ENCODE measurements at regions not wholly inside any gene's neighbourhood (a gene's known extent, or its start where the extent isn't known, plus 50 kb on each side); places are given as distances from the start of the nearest gene placed in this dataset.

- Histone ChIP-seq H3K4me1 (no peaks in the 10 kb centered on the region), H3K36me3 (no peaks in the 10 kb centered on the region), H3K4me3 (no peak overlapping the region), H3K27me3 (no peaks in the 10 kb centered on the region), H3K27ac (no peak overlapping the region), H3K9me3 (no peaks in the 10 kb centered on the region)
- intact Hi-C loops (cut with DNase I): no loop called here
- DNase-seq (ENCODE audit: extremely low spot score in 2 of 2): no peak
- TF ChIP-seq POLR2A (IDR thresholded peaks at IDR 0.05) (no peak), POLR2AphosphoS5 (IDR thresholded peaks at IDR 0.05; ENCODE audit: insufficient read depth in 1 of 2, low read depth in 1 of 2) (no peak), CTCF (IDR thresholded peaks at IDR 0.05) (no peak)
These were observed 1136.4 kb downstream of the MRPL39 start for GRCh38 chr21:24470852-24471251.

- DNase-seq (ENCODE audit: extremely low spot score in 2 of 2): no peak
- TF ChIP-seq CTCF (IDR thresholded peaks at IDR 0.05) (no peak), POLR2AphosphoS5 (IDR thresholded peaks at IDR 0.05; ENCODE audit: insufficient read depth in 1 of 2, low read depth in 1 of 2) (no peak), POLR2A (IDR thresholded peaks at IDR 0.05) (no peak)
- no peaks in the 10 kb centered on the region for H3K9me3 ChIP-seq
- no peak overlapping the region for H3K27ac ChIP-seq
- intact Hi-C loops (cut with DNase I): no loop called here
- H3K27me3 ChIP-seq: no peaks in the 10 kb centered on the region
- H3K36me3 ChIP-seq: no peaks in the 10 kb centered on the region
- H3K4me3 ChIP-seq: no peak overlapping the region
- no peaks in the 10 kb centered on the region for H3K4me1 ChIP-seq
These were observed 1150.9 kb downstream of the MRPL39 start for GRCh38 chr21:24456358-24456757.

GRCh38 chr21:24450119-24450518 is 1157.2 kb downstream of the MRPL39 start:
- Histone ChIP-seq H3K36me3 (no peaks in the 10 kb centered on the region), H3K27ac (no peak overlapping the region), H3K4me3 (no peak overlapping the region), H3K9me3 (no peaks in the 10 kb centered on the region), H3K27me3 (no peaks in the 10 kb centered on the region), H3K4me1 (no peaks in the 10 kb centered on the region)
- DNase-seq (ENCODE audit: extremely low spot score in 2 of 2): no peak
- intact Hi-C loops (cut with DNase I): no loop called here
- TF ChIP-seq POLR2AphosphoS5 (IDR thresholded peaks at IDR 0.05; ENCODE audit: insufficient read depth in 1 of 2, low read depth in 1 of 2) (no peak), CTCF (IDR thresholded peaks at IDR 0.05) (no peak), POLR2A (IDR thresholded peaks at IDR 0.05) (no peak)

- no peak for TF ChIP-seq POLR2A (IDR thresholded peaks at IDR 0.05)
- no peak for TF ChIP-seq POLR2AphosphoS5 (IDR thresholded peaks at IDR 0.05; ENCODE audit: insufficient read depth in 1 of 2, low read depth in 1 of 2)
- H3K4me3 ChIP-seq: no peak overlapping the region
- H3K27me3 ChIP-seq: no peaks in the 10 kb centered on the region
- H3K36me3 ChIP-seq: no peaks in the 10 kb centered on the region
- no peak overlapping the region for H3K27ac ChIP-seq
- no peaks in the 10 kb centered on the region for H3K4me1 ChIP-seq
- intact Hi-C loops (cut with DNase I): no loop called here
- no peak for DNase-seq (ENCODE audit: extremely low spot score in 2 of 2)
- H3K9me3 ChIP-seq: no peaks in the 10 kb centered on the region
These were observed 1161.8 kb downstream of the MRPL39 start for GRCh38 chr21:24445517-24445916.

GRCh38 chr21:24444736-24445135 is 1162.5 kb downstream of the MRPL39 start:
- H3K4me1 ChIP-seq: no peaks in the 10 kb centered on the region
- no peaks in the 10 kb centered on the region for H3K36me3 ChIP-seq
- intact Hi-C loops (cut with DNase I): no loop called here
- H3K4me3 ChIP-seq: no peak overlapping the region
- no peaks in the 10 kb centered on the region for H3K9me3 ChIP-seq
- H3K27ac ChIP-seq: no peak overlapping the region
- no peak for DNase-seq (ENCODE audit: extremely low spot score in 2 of 2)
- no peaks in the 10 kb centered on the region for H3K27me3 ChIP-seq
- TF ChIP-seq POLR2A (IDR thresholded peaks at IDR 0.05) (no peak), CTCF (IDR thresholded peaks at IDR 0.05) (no peak), POLR2AphosphoS5 (IDR thresholded peaks at IDR 0.05; ENCODE audit: insufficient read depth in 1 of 2, low read depth in 1 of 2) (no peak)

GRCh38 chr21:24436236-24436635 is 1171.0 kb downstream of the MRPL39 start:
- DNase-seq (ENCODE audit: extremely low spot score in 2 of 2): no peak
- no peak overlapping the region for H3K4me3 ChIP-seq
- no peak for TF ChIP-seq POLR2A (IDR thresholded peaks at IDR 0.05)
- TF ChIP-seq CTCF (IDR thresholded peaks at IDR 0.05): no peak
- no peak for TF ChIP-seq POLR2AphosphoS5 (IDR thresholded peaks at IDR 0.05; ENCODE audit: insufficient read depth in 1 of 2, low read depth in 1 of 2)
- no peaks in the 10 kb centered on the region for H3K27me3 ChIP-seq
- no peaks in the 10 kb centered on the region for H3K4me1 ChIP-seq
- no peaks in the 10 kb centered on the region for H3K9me3 ChIP-seq
- no peak overlapping the region for H3K27ac ChIP-seq
- H3K36me3 ChIP-seq: no peaks in the 10 kb centered on the region
- intact Hi-C loops (cut with DNase I): no loop called here

Measured in vagina (tissue), 2 donors.